ENCODE measurements at regions not wholly inside any gene's neighbourhood (a gene's known extent, or its start where the extent isn't known, plus 50 kb on each side); places are given as distances from the start of the nearest gene placed in this dataset.

- in situ Hi-C loops (cut with MboI; ENCODE audit: low pct_unique_long_range_greater_than_20kb, low sequenced_read_pairs, unreplicated experiment) = no loop called here
- no peak for TF ChIP-seq CTCF (IDR thresholded peaks at IDR 0.05; ENCODE audit: extremely low read depth, insufficient read depth, missing control alignments)
- no peak for DNase-seq (ENCODE audit: low spot score)
Observed at GRCh38 chr15:70275461-70276138, 177.9 kb upstream of the TLE3 start.

DNA sequence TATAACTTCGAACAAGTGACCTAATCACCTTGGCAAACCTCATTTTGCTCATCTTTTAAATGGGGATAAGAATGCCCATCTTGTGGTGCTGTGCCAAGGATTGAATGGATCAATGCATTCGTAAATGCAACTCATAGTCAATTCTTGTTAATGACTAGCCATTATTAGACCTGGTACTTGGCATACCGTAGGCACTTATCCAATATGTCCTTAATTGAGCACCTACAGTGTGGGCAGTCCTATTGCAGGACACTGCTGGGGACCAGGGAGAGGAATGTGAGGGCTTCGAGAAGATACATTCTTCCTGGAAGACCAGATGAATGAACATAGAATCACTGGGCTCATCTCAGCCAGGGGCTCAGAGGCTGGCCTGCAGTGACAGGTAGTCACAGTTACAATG, 177.2 kb upstream of the TLE3 start:
- no peak for DNase-seq (ENCODE audit: low spot score)
- no peak for TF ChIP-seq CTCF (IDR thresholded peaks at IDR 0.05; ENCODE audit: extremely low read depth, insufficient read depth, missing control alignments)
- in situ Hi-C loops (cut with MboI; ENCODE audit: low pct_unique_long_range_greater_than_20kb, low sequenced_read_pairs, unreplicated experiment) = no loop called here

DNA sequence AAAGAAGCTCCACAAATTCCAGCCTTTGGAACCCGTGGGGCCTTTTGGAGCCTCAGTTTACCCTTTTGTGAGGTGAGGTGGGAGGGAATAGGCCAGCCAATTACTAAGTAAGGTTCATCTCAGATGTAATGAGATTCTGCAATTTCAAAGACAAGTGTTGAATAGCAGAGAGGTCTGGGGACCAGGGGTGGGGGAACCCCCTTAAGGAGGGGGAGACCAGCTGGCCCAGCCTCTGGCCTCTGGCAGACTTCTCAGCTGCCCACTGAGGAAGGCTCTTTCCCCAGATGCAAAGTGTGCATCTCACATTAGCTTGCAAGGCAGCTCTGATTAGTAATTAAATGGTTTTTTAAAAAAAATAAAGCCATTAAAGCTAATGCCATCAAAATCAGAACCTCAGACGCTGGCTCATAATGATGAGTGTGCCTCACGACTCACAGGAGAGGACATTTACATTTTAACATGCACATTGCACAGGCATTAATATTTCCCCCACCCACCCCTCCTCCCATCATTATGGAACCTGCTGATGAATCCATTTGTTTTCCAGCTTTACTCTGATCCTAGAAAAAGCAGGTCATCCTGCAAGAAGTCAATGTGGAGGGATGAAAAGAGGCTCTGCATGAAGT, 176.7 kb upstream of the TLE3 start:
- in situ Hi-C loops (cut with MboI; ENCODE audit: low pct_unique_long_range_greater_than_20kb, low sequenced_read_pairs, unreplicated experiment) = no loop called here
- no peak for DNase-seq (ENCODE audit: low spot score)
- TF ChIP-seq CTCF (IDR thresholded peaks at IDR 0.05; ENCODE audit: extremely low read depth, insufficient read depth, missing control alignments) = no peak

- in situ Hi-C loops (cut with MboI; ENCODE audit: low pct_unique_long_range_greater_than_20kb, low sequenced_read_pairs, unreplicated experiment) = no loop called here
- DNase-seq (ENCODE audit: low spot score) = no peak
- no peak for TF ChIP-seq CTCF (IDR thresholded peaks at IDR 0.05; ENCODE audit: extremely low read depth, insufficient read depth, missing control alignments)
Observed at GRCh38 chr15:70273808-70274207, 176.1 kb upstream of the TLE3 start.

DNA sequence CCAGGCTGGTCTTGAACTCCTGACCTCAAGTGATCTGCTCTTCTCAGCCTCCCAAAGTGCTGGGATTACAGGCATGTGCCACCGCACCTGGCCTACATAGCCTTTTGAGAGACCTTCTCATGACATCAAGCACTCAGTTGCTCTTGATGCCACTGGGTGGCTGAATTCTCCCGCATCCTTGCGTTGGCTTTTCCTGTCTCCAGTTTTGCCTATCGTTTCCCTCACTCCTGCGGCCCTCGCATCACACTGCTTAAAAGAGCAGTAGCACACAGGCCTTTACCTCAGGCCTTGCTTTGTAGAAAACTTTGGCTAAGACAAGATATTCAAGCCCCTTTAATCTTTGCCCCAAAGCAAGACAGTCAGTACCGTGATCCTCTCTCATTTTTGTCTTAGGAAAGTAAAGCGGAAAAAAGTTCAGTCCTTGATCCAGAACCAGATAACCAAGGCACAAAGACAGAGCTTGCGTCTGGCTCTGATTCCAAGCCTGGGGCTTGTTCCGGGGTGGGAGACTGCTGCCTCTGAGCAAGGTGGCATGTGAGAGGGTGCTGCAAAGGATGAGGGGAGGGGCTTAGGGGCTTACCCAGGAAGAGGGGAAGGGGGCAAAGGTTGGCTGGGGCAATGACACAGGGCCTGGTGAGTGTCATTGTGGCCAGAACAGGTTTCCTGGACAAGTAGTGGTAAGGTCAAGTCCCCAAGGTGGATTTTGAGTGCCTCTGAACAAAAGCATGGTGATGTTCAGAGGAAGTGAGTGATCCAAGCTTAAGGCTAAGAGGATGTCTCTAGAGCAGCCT, 175.0 kb upstream of the TLE3 start:
- no peak for DNase-seq (ENCODE audit: low spot score)
- TF ChIP-seq CTCF (IDR thresholded peaks at IDR 0.05; ENCODE audit: extremely low read depth, insufficient read depth, missing control alignments) = no peak
- in situ Hi-C loops (cut with MboI; ENCODE audit: low pct_unique_long_range_greater_than_20kb, low sequenced_read_pairs, unreplicated experiment) = no loop called here

DNA sequence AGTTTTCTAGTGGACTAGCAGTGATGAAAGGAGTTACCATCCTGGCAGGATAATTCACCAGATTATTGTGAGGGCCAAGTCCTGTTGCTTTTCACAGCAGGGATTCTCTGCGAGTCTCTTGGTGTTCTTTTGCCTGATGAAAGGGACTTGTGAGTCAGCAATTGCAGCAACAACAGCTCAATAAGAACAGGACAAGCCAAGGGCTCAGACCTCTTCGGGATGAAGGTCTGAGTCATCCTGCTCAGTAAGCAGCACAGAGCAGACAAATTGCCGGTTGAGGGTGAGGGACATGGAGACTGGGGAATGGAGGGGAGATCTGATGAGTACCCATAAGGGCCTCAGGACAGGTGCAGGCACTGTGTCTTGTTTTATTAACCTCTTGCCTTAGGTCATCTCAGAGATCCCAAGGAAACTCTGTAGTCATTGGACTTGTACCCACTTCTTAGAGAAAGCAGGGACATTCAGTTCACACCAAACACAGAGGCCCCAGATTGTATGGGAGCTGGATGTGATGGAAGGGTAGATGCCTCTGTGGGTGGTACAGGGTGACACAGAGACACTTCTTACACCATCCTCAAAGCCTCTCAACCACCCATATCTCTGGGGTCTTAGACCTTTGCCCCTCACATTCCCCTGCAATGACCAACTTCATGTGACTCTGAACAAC, 173.8 kb upstream of the TLE3 start:
- in situ Hi-C loops (cut with MboI; ENCODE audit: low pct_unique_long_range_greater_than_20kb, low sequenced_read_pairs, unreplicated experiment) = no loop called here
- DNase-seq (ENCODE audit: low spot score) = no peak
- no peak for TF ChIP-seq CTCF (IDR thresholded peaks at IDR 0.05; ENCODE audit: extremely low read depth, insufficient read depth, missing control alignments)

All from GM13977 (cell line).